ENCODE measurements at regions not wholly inside any gene's neighbourhood (a gene's known extent, or its start where the extent isn't known, plus 50 kb on each side); places are given as distances from the start of the nearest gene placed in this dataset.

DNA sequence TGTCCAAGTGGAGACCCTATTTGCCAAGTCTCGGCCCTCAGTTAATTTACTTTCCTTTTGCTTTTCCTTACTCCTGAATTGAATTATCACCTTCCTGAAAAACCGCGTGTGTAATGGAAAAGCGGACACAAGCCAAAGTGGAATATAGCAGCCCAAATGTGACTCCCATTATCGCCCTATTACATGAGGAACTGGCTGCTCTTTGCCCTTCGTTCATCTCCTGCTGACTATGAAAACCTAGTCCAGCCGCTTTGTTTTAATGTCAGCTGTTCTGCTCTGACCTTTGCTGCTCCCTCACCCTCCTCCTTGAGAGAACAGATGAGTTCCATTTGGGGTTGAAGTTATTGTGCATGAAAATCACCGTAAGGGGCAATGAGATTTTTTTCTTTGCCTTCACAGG lies 632.7 kb upstream of the SUCLG2 start:
- H3F3A ChIP-seq (ENCODE audit: insufficient read depth, low read length), result no peaks in the 10 kb centered on the region
- H3K9ac ChIP-seq (ENCODE audit: low read length), result no peak overlapping the region
- H3K79me2 ChIP-seq (ENCODE audit: insufficient read depth, low read length), result no peaks in the 10 kb centered on the region
- TF ChIP-seq EZH2 (IDR thresholded peaks at IDR 0.05; ENCODE audit: borderline replicate concordance, low read length), result no peak
- TF ChIP-seq, protein P1, sequence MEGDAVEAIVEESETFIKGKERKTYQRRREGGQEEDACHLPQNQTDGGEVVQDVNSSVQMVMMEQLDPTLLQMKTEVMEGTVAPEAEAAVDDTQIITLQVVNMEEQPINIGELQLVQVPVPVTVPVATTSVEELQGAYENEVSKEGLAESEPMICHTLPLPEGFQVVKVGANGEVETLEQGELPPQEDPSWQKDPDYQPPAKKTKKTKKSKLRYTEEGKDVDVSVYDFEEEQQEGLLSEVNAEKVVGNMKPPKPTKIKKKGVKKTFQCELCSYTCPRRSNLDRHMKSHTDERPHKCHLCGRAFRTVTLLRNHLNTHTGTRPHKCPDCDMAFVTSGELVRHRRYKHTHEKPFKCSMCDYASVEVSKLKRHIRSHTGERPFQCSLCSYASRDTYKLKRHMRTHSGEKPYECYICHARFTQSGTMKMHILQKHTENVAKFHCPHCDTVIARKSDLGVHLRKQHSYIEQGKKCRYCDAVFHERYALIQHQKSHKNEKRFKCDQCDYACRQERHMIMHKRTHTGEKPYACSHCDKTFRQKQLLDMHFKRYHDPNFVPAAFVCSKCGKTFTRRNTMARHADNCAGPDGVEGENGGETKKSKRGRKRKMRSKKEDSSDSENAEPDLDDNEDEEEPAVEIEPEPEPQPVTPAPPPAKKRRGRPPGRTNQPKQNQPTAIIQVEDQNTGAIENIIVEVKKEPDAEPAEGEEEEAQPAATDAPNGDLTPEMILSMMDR (IDR thresholded peaks at IDR 0.05; ENCODE audit: low read length), result no peak
- H3K4me2 ChIP-seq (ENCODE audit: low read length), result no peak overlapping the region
- H3K36me3 ChIP-seq (ENCODE audit: insufficient read depth, low read length), result no peaks in the 10 kb centered on the region
- H3K27ac ChIP-seq (ENCODE audit: low read depth, low read length, poor library complexity, severe bottlenecking), result no peak overlapping the region
- no peaks in the 10 kb centered on the region for H3K9me3 ChIP-seq (ENCODE audit: low read length)
- no peaks in the 10 kb centered on the region for H3K9me2 ChIP-seq (ENCODE audit: low read depth, low read length)
- H3K4me3 ChIP-seq (ENCODE audit: low read depth, low read length, poor library complexity, severe bottlenecking), result no peak overlapping the region
- no peaks in the 10 kb centered on the region for H3K4me1 ChIP-seq (ENCODE audit: insufficient read depth, low read length, severe bottlenecking)
- no peak overlapping the region for H2AFZ ChIP-seq (ENCODE audit: low read length)
- no peaks in the 10 kb centered on the region for H3K27me3 ChIP-seq (ENCODE audit: insufficient read depth, low read length)
- H4K20me1 ChIP-seq (ENCODE audit: insufficient read depth, low read length), result no peaks in the 10 kb centered on the region

DNA sequence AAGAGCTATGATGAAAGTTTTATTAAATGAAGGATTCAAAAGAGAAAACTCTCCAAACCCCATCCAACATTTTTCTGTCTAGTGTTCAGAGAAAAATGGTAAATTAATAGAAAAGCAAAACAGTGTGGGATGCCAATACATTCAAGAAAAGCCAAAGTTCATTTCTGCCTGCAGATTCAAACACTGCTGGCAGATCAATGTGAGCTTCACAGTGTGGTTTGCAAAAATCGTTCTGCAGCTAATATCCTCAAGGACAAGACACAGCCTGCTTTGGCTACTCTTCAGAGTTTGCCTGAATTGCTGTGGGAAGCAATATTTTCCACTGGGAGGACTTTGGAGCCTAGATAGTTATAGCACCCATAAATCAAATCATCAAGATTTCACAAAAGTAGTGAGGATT lies 619.9 kb upstream of the SUCLG2 start:
- no peak overlapping the region for H3K4me3 ChIP-seq (ENCODE audit: low read depth, low read length, poor library complexity, severe bottlenecking)
- no peak for TF ChIP-seq EZH2 (IDR thresholded peaks at IDR 0.05; ENCODE audit: borderline replicate concordance, low read length)
- TF ChIP-seq, protein P1 (IDR thresholded peaks at IDR 0.05; ENCODE audit: low read length), result no peak
- H3F3A ChIP-seq (ENCODE audit: insufficient read depth, low read length), result no peaks in the 10 kb centered on the region
- H3K4me1 ChIP-seq (ENCODE audit: insufficient read depth, low read length, severe bottlenecking), result no peaks in the 10 kb centered on the region
- no peaks in the 10 kb centered on the region for H4K20me1 ChIP-seq (ENCODE audit: insufficient read depth, low read length)
- no peak overlapping the region for H3K27ac ChIP-seq (ENCODE audit: low read depth, low read length, poor library complexity, severe bottlenecking)
- H3K9me3 ChIP-seq (ENCODE audit: low read length), result no peaks in the 10 kb centered on the region
- no peak overlapping the region for H2AFZ ChIP-seq (ENCODE audit: low read length)
- H3K4me2 ChIP-seq (ENCODE audit: low read length), result no peak overlapping the region
- no peaks in the 10 kb centered on the region for H3K9me2 ChIP-seq (ENCODE audit: low read depth, low read length)
- H3K9ac ChIP-seq (ENCODE audit: low read length), result no peak overlapping the region
- H3K79me2 ChIP-seq (ENCODE audit: insufficient read depth, low read length), result no peaks in the 10 kb centered on the region
- H3K36me3 ChIP-seq (ENCODE audit: insufficient read depth, low read length), result no peaks in the 10 kb centered on the region
- H3K27me3 ChIP-seq (ENCODE audit: insufficient read depth, low read length), result no peaks in the 10 kb centered on the region

DNA sequence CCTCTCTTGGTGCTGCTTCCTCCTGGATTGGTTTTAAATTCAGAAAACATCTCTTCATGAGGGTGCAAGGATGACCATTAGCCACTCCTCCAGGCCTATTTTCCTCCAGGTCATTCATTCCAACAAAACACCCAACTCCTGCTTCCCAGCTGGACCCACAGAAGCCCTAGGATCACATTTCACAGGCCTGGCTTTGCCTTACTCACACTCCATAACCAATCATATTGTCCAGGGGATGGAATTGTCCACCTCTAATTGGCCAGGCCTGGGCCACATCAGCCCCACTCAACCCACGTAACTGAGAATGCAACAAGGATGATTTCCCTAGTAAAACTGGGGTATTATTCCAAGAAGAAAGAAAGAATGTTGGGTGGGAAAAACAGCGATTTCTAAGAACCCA lies 616.7 kb upstream of the SUCLG2 start:
- no peak overlapping the region for H3K4me3 ChIP-seq (ENCODE audit: low read depth, low read length, poor library complexity, severe bottlenecking)
- no peaks in the 10 kb centered on the region for H3K9me3 ChIP-seq (ENCODE audit: low read length)
- TF ChIP-seq, protein P1 (IDR thresholded peaks at IDR 0.05; ENCODE audit: low read length), result no peak
- H3K36me3 ChIP-seq (ENCODE audit: insufficient read depth, low read length), result no peaks in the 10 kb centered on the region
- H3K27ac ChIP-seq (ENCODE audit: low read depth, low read length, poor library complexity, severe bottlenecking), result no peak overlapping the region
- no peak overlapping the region for H2AFZ ChIP-seq (ENCODE audit: low read length)
- no peaks in the 10 kb centered on the region for H3K9me2 ChIP-seq (ENCODE audit: low read depth, low read length)
- no peak overlapping the region for H3K9ac ChIP-seq (ENCODE audit: low read length)
- no peaks in the 10 kb centered on the region for H3K79me2 ChIP-seq (ENCODE audit: insufficient read depth, low read length)
- no peaks in the 10 kb centered on the region for H3K27me3 ChIP-seq (ENCODE audit: insufficient read depth, low read length)
- no peaks in the 10 kb centered on the region for H3F3A ChIP-seq (ENCODE audit: insufficient read depth, low read length)
- no peaks in the 10 kb centered on the region for H3K4me1 ChIP-seq (ENCODE audit: insufficient read depth, low read length, severe bottlenecking)
- H4K20me1 ChIP-seq (ENCODE audit: insufficient read depth, low read length), result no peaks in the 10 kb centered on the region
- H3K4me2 ChIP-seq (ENCODE audit: low read length), result no peak overlapping the region

All from OCI-LY1 (cell line).